GM12891 (cell line): ENCODE measurements at regions not wholly inside any gene's neighbourhood (a gene's known extent, or its start where the extent isn't known, plus 50 kb on each side); places are given as distances from the start of the nearest gene placed in this dataset.

ENCODE experiments used
- DNase-seq: peaks from one replicate; pipeline ENCODE4 v3.0.0; 2011; ENCODE audit warnings: low spot score; ENCODE audit not compliant: insufficient read length
- FAIRE-seq: peaks from 2 replicates; lab custom pipeline; 2011; peaks lifted over from hg19 to GRCh38; lab: Jason Lieb, UNC
- PAX5 ChIP-seq: IDR thresholded peaks from 2 replicates; pipeline ENCODE4 v1.6.1; 2011; ENCODE audit warnings: low read length, moderate library complexity, mild to moderate bottlenecking; ENCODE audit not compliant: insufficient read depth, severe bottlenecking
- POLR2A ChIP-seq: IDR thresholded peaks from 2 replicates; pipeline ENCODE4 v1.6.1; 2011; ENCODE audit warnings: low read depth, low read length, control low read depth
- POLR2AphosphoS5 ChIP-seq: IDR thresholded peaks from 2 replicates; pipeline ENCODE4 v1.6.1; 2011; ENCODE audit warnings: low read depth, low read length, control low read depth
- POU2F2 ChIP-seq: IDR thresholded peaks from 2 replicates; pipeline ENCODE4 v1.6.1; 2011; ENCODE audit warnings: low read depth, mild to moderate bottlenecking, control low read depth, low read length, moderate library complexity
- SPI1 ChIP-seq: IDR thresholded peaks from 2 replicates; pipeline ENCODE4 v1.6.1; 2011; ENCODE audit warnings: low read depth, low read length, control low read depth
- TAF1 ChIP-seq: IDR thresholded peaks from 2 replicates; pipeline ENCODE4 v1.6.1; 2011; ENCODE audit warnings: low read depth, low read length, control low read depth

GRCh38 chr21:31557421-31558188, 101.9 kb upstream of the SOD1 start:
- no peak for TF ChIP-seq POU2F2
- TF ChIP-seq POLR2A: no peak
- no peak for TF ChIP-seq TAF1
- no peak for TF ChIP-seq POLR2AphosphoS5
- TF ChIP-seq SPI1: no peak
- TF ChIP-seq PAX5: no peak
- DNase-seq (no peak), FAIRE-seq (no peak)

GRCh38 chr21:31556662-31557061, 102.8 kb upstream of the SOD1 start:
- TF ChIP-seq PAX5: no peak
- no peak for TF ChIP-seq POLR2A
- TF ChIP-seq SPI1: no peak
- TF ChIP-seq TAF1: no peak
- TF ChIP-seq POLR2AphosphoS5: no peak
- TF ChIP-seq POU2F2: no peak
- no peak for FAIRE-seq
- DNase-seq: no peak

- DNase-seq (no peak), FAIRE-seq (no peak)
- no peak for TF ChIP-seq POLR2A
- TF ChIP-seq PAX5: no peak
- TF ChIP-seq POU2F2: no peak
- TF ChIP-seq SPI1: no peak
- TF ChIP-seq TAF1: no peak
- no peak for TF ChIP-seq POLR2AphosphoS5
Observed at GRCh38 chr21:31555741-31556191, 103.7 kb upstream of the SOD1 start.

DNA sequence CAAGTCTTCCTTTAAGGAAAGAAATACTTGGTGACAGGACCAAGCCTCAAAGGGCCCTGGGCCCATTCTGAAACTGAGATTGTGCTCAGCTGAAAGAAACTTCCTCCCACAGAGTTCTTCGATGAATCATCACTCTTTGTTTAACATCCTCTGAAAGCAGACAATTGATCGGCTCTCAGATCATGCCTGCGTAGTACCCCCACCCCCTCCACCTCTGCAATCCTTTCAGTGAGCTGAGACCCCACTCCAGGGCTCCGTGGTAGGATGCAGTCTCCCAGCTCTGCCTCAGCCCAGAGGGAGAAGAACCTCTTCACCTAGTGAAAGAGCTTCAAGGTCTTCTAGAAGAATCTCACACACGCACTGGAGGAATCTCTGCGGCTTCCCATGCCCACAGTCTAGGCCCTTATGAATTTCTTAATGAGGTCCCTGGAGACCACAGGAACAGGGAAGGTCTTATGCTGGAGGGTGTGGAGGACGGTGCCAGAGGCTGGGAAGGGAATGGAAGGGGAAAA, 104.9 kb upstream of the SOD1 start:
- no peak for TF ChIP-seq TAF1
- TF ChIP-seq POLR2A: no peak
- no peak for TF ChIP-seq SPI1
- TF ChIP-seq POLR2AphosphoS5: no peak
- TF ChIP-seq POU2F2: no peak
- no peak for TF ChIP-seq PAX5
- no peak for FAIRE-seq
- DNase-seq: no peak

- FAIRE-seq (no peak), DNase-seq (no peak)
- TF ChIP-seq POLR2A (no peak), TAF1 (no peak), POU2F2 (no peak), SPI1 (no peak), POLR2AphosphoS5 (no peak), PAX5 (no peak)
Observed at GRCh38 chr21:31553926-31554325, 105.6 kb upstream of the SOD1 start.

DNA sequence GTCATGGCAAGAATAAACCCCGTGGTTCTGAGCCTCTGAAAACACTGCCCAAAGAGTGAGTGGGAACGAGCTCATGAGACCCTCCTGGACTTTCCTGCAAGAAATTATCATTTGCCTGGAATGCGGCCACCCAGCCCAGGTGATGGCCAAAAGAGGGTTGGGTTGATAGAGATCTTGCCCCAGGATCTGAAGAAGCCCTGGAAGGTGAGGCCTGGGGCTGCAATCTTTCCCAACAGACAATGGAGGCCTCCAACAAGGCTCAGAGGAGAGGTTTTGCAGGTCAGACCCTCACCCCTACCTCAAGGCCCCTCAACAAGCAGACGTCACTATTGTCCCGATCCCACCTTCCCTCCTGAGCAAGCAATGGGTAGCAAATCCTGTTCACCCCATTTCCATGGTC, 106.0 kb upstream of the SOD1 start:
- no peak for TF ChIP-seq POLR2AphosphoS5
- TF ChIP-seq POU2F2: no peak
- TF ChIP-seq POLR2A: no peak
- no peak for TF ChIP-seq SPI1
- TF ChIP-seq PAX5: no peak
- FAIRE-seq: no peak
- no peak for DNase-seq

GRCh38 chr21:31552826-31553225, 106.7 kb upstream of the SOD1 start:
- FAIRE-seq: no peak
- TF ChIP-seq SPI1 (no peak), PAX5 (no peak), POU2F2 (no peak), POLR2AphosphoS5 (no peak), POLR2A (no peak), TAF1 (no peak)
- no peak for DNase-seq

DNA sequence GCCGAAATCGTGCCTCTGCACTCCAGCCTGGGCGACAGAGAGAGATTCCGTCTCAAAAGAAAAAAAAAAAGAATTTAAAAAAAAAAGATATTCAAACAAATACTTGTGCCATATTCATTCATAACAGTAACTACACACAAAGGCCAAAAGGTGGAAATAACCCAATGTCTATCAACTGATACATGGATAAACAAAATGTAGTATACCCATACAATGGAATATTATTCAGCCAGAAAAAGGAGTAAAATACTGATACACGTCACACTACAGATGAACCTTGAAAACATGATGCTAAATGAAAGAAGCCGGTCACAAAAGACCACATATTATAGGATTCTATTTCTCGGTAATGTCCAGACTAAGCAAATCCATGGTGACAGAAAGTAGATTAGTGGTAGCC, 109.4 kb upstream of the SOD1 start:
- FAIRE-seq (no peak), DNase-seq (no peak)
- TF ChIP-seq POLR2AphosphoS5 (no peak), SPI1 (no peak), PAX5 (no peak), POLR2A (no peak), TAF1 (no peak), POU2F2 (no peak)

DNA sequence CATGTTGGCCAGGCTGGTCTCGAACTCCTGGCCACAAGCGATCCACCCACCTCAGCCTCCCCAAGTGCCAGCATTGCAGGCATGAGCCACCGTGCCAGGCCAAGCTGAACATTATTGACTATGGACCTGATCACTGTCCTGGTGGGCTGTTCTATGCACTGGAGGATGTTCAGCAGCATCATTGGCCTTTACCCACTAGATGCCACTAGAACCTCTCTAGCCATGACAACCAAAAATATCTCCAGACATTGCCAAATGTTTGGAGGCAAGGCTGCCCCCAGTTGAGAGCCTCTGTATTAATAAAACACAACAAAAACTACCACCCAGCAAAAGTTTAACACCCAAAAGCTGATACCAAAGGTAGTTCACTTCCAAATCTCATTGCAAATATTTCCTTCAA, 110.8 kb upstream of the SOD1 start:
- FAIRE-seq (no peak), DNase-seq (no peak)
- TF ChIP-seq POLR2A (no peak), SPI1 (no peak), POU2F2 (no peak), TAF1 (no peak), PAX5 (no peak), POLR2AphosphoS5 (no peak)
